Astrocyte of the cerebellum (primary cell): ENCODE measurements at regions not wholly inside any gene's neighbourhood (a gene's known extent, or its start where the extent isn't known, plus 50 kb on each side); places are given as distances from the start of the nearest gene placed in this dataset.

Experiments used
- DNase-seq: peaks from one replicate; pipeline ENCODE4 v3.0.0-alpha.2; 2011; ENCODE audit warnings: low read depth
- H3K4me3 ChIP-seq: 2 replicates; pipeline ENCODE4 v1.5.1; 2011; ENCODE audit warnings: mild to moderate bottlenecking, low read depth, low read length, moderate library complexity
- in situ Hi-C: cut with HindIII; loops from 2 replicates; pipeline ENCODE4 v1.10.0; 2017; ENCODE audit warnings: low sequenced_read_pairs
- TF ChIP-seq, protein P1 (sequence below): IDR thresholded peaks from 2 replicates; pipeline ENCODE4 v1.5.1; 2012; ENCODE audit warnings: low read length, low read depth, moderate library complexity, mild to moderate bottlenecking; ENCODE audit errors: missing control alignments

DNA sequence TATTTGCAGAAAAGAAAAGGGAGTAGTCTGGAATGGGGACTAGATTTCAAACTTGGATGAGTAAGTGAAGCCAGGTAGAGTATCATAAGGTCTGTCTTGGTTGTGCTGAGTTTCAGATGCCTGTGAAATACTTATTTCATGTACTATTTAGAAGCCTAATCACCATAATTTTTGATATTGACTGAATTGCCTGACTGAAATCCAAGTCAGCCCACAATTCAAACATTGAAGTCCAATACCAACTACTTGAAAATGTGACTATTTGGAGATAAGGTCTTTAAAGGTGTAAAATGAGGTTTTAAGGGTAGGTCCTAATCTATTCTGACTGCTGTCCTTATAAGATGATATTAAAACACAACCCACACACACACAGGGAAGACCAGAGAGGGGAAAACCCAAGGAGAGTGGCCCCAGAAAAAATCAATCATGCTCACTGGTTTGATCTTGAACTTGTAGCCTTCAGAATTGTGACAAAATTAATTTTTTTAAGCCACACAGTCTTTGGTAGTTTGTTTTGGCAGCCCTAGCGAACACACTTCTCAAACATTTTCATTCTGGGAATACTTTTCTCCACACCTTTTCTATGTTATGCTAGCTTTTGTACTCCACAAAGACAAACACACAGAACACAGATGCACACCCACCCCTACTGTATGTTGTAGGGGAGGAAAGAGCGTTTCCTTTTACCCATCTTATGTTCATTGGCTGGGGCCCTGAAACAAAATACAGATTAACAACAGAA, 126.3 kb downstream of the HFE start:
- TF ChIP-seq, protein P1, sequence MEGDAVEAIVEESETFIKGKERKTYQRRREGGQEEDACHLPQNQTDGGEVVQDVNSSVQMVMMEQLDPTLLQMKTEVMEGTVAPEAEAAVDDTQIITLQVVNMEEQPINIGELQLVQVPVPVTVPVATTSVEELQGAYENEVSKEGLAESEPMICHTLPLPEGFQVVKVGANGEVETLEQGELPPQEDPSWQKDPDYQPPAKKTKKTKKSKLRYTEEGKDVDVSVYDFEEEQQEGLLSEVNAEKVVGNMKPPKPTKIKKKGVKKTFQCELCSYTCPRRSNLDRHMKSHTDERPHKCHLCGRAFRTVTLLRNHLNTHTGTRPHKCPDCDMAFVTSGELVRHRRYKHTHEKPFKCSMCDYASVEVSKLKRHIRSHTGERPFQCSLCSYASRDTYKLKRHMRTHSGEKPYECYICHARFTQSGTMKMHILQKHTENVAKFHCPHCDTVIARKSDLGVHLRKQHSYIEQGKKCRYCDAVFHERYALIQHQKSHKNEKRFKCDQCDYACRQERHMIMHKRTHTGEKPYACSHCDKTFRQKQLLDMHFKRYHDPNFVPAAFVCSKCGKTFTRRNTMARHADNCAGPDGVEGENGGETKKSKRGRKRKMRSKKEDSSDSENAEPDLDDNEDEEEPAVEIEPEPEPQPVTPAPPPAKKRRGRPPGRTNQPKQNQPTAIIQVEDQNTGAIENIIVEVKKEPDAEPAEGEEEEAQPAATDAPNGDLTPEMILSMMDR = no peak
- no peak for DNase-seq
- H3K4me3 ChIP-seq = no peak overlapping the region
- in situ Hi-C loops = no loop called here

DNA sequence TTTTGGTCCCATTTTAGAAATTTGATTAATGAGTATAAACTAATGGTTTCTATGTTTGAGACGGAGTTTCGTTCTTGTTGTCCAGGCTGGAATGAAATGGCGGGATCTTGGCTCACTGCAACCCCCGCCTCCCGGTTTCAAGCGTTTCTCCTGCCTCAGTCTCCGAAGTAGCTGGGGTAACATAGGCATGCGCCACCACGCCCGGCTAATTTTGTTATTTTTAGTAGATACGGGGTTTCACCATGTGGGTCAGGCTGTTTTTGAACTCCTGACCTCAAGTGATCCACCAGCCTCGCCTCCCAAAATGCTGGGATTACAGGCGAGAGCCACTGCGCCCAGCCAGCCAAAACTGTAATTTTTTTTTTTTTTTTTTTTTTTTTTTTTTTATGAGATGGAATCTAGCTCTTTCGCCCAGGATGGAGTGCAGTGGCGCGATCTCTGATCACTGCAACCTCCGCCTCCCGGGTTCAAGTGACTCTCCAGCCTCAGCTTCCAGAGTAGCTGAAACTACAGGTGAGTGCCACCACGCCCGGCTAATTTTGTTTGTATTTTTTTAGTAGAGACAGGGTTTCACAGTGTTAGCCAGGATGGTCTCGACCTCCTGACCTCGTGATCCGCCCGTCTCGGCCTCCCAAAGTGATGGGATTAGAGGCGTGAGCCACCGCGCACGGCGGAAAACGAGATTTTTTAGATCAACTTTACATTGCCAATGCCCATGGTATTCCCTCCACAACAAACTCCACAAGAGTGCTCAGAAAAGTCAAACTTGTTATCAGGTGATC, 127.8 kb downstream of the HFE start:
- peak overlapping the region; percentile 62 for H3K4me3 ChIP-seq
- DNase-seq = no peak
- in situ Hi-C loops = no loop called here
- TF ChIP-seq, protein P1 = no peak

DNA sequence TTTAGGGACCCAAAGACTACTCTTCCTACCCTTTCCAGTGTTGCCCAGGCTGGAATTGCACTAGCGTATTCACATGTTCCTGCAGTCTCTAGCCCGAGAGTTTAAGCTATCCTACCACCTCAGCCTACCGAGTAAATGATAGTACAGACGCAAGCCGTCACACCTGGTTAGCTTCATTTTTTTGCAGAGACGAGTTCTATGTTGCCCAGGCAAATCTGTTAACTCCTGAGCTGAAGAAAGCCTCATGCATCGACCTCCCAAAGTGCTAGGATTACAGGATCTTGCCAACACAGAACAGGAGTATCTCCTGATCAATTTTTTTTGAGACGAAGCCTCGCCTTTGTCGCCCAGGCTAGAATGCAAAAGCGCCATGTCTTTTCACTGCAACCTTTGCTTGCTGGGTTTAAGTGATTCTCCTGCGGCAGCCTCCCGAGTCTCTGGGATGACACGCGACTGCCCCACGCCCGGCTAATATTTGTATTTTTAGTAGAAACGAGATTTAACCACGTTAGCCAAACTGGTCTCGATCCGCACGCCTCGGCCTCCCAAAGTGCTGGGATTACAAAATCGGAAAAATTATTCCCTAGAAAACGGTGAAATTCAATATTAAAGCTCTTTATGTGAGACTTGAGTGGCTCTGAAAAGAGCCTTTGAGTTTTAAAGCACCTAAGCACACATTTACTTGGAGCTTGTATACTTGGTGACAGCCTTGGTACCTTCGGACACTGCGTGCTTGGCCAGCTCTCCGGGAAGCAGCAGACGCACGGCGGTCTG, 128.5 kb downstream of the HFE start:
- TF ChIP-seq, protein P1 = no peak
- peak overlapping the region; percentile 62 for H3K4me3 ChIP-seq
- in situ Hi-C loops = no loop called here
- no peak for DNase-seq

DNA sequence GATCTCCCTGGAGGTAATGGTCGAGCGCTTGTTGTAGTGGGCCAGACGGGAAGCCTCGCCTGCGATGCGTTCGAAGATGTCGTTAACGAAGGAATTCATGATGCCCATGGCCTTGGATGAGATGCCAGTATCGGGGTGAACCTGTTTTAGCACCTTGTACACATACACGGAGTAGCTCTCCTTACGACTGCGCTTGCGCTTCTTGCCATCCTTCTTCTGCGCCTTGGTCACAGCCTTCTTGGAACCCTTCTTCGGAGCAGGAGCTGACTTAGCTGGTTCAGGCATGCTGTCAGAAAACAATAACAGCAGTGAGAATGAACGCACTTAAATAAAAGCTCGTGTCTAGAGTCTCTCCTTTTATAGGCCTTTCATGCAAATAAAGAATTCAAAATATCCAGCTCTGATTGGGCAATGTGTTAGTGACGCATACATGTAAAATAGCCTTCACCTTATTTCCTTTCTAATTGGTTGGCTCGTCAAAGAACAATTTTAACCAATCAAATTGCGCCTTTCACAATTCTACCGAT, 129.2 kb downstream of the HFE start:
- DNase-seq = peak; percentile 98
- H3K4me3 ChIP-seq = peak overlapping the region; percentile 62
- TF ChIP-seq, protein P1 = no peak
- in situ Hi-C loops = no loop called here

DNA sequence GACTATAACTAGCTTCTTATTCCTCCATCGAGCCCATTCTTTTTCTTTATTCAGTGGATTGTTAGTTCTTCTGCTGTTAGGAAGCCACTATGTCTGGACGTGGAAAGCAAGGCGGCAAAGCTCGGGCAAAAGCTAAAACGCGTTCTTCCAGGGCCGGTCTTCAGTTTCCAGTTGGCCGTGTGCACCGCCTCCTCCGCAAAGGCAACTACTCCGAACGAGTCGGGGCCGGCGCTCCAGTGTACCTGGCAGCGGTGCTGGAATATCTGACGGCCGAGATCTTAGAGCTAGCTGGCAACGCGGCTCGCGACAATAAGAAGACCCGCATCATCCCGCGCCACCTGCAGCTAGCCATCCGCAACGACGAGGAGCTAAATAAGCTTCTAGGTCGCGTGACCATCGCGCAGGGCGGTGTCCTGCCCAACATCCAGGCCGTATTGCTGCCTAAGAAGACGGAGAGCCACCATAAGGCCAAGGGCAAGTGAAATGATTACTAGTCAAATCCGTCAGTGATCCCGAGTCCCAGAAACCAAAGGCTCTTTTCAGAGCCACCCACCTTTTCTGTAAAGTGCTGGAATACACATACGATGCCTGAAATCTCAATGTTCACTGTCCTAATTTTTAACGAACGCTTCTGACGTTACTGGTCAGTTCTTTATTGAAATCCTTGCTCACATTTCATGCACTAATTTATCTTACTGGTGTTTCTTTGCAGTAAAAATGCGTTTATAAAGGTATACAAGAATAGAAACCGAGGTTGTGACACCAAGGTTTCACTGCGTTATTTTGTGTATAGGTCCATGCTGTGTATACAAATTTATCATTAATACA, 129.9 kb downstream of the HFE start:
- in situ Hi-C loops = no loop called here
- TF ChIP-seq, protein P1 = peak; percentile 47
- H3K4me3 ChIP-seq = peak overlapping the region; percentile 62
- peak; percentile 75 for DNase-seq

DNA sequence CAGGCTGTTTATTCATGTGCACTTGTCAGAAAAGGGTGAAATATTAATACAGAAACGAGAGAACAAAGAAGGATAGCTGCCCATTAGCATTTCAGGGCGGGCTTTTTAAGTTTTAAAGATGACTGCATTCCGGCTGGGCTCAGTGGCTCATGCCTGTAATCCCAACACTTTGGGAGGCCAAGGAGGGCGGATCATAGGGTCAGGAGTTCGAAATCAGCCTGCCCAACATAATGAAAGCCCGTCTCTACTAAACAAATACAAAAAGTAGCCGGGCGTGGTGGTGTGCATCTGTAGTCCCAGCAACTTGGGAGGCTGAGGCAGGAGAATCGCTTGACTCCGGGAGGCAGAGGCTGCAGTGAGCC, 130.5 kb downstream of the HFE start:
- TF ChIP-seq, protein P1 = no peak
- DNase-seq = no peak
- H3K4me3 ChIP-seq = peak overlapping the region; percentile 62
- in situ Hi-C loops = no loop called here
